Mesendoderm (in vitro differentiated cells): ENCODE measurements at regions not wholly inside any gene's neighbourhood (a gene's known extent, or its start where the extent isn't known, plus 50 kb on each side); places are given as distances from the start of the nearest gene placed in this dataset.

Experiments used
- DNase-seq: peaks from one replicate; pipeline ENCODE4 v3.0.0; 2013
- H2AK5ac ChIP-seq: 2 replicates; pipeline ENCODE4 v1.6.1; 2013; ENCODE audit warnings: low read length, inconsistent platforms
- H2BK120ac ChIP-seq: 2 replicates; pipeline ENCODE4 v1.6.1; 2013; ENCODE audit warnings: low read depth, mild to moderate bottlenecking, low read length, moderate library complexity, mixed read lengths
- H2BK15ac ChIP-seq: replicated peaks from 2 replicates; pipeline ENCODE4 v1.6.1; 2013; ENCODE audit warnings: low read depth, mild to moderate bottlenecking, moderate library complexity
- H2BK5ac ChIP-seq: 2 replicates; pipeline ENCODE4 v1.6.1; 2013; ENCODE audit warnings: low read length, inconsistent platforms
- H3K18ac ChIP-seq: 2 replicates; pipeline ENCODE4 v1.6.1; 2013; ENCODE audit warnings: mild to moderate bottlenecking, low read length, mixed read lengths
- H3K23ac ChIP-seq: one replicate; pipeline ENCODE4 v1.6.1; 2013; ENCODE audit warnings: low read length
- H3K27ac ChIP-seq: 2 replicates; pipeline ENCODE4 v1.5.1; 2013; ENCODE audit warnings: low read depth, mild to moderate bottlenecking, inconsistent platforms, low read length, moderate library complexity
- H3K27me3 ChIP-seq: 2 replicates; pipeline ENCODE4 v1.6.1; 2013; ENCODE audit warnings: low read length, control low read depth, mild to moderate bottlenecking, inconsistent platforms; ENCODE audit not compliant: insufficient read depth, poor library complexity
- H3K36me3 ChIP-seq: 2 replicates; pipeline ENCODE4 v1.6.1; 2013; ENCODE audit warnings: low read length, inconsistent platforms; ENCODE audit not compliant: control insufficient read depth, insufficient read depth
- H3K4ac ChIP-seq: one replicate; pipeline ENCODE4 v1.6.1; 2013; ENCODE audit warnings: low read depth, mild to moderate bottlenecking, low read length, moderate library complexity
- H3K4me1 ChIP-seq: 2 replicates; pipeline ENCODE4 v1.6.1; 2013; ENCODE audit warnings: low read depth, low read length, inconsistent platforms; ENCODE audit not compliant: control insufficient read depth
- H3K4me2 ChIP-seq: 2 replicates; pipeline ENCODE4 v1.6.1; 2013; ENCODE audit warnings: low read length
- H3K4me3 ChIP-seq: 2 replicates; pipeline ENCODE4 v1.5.1; 2013; ENCODE audit warnings: mild to moderate bottlenecking, low read length
- H3K56ac ChIP-seq: one replicate; pipeline ENCODE4 v1.6.1; 2013; ENCODE audit warnings: low read length
- H3K79me1 ChIP-seq: 2 replicates; pipeline ENCODE4 v1.6.1; 2013; ENCODE audit warnings: low read length, inconsistent platforms
- H3K79me2 ChIP-seq: 2 replicates; pipeline ENCODE4 v1.6.1; 2013; ENCODE audit warnings: mild to moderate bottlenecking, low read length; ENCODE audit not compliant: control insufficient read depth, insufficient read depth
- H3K9ac ChIP-seq: 2 replicates; pipeline ENCODE4 v1.6.1; 2013; ENCODE audit warnings: low read length, inconsistent platforms
- H4K5ac ChIP-seq: one replicate; pipeline ENCODE4 v1.6.1; 2013; ENCODE audit warnings: low read length
- H4K8ac ChIP-seq: one replicate; pipeline ENCODE4 v1.6.1; 2013; ENCODE audit warnings: low read depth, mild to moderate bottlenecking, control low read depth, low read length, moderate library complexity
- WGBS: extraction: QIAGEN DNeasy Blood & Tissue Kit; methylation state at CpG from one replicate; pipeline ENCODE4 v1.1.7; 2013; ENCODE audit warnings: low lambda C conversion rate, missing lambda C conversion rate; ENCODE audit not compliant: insufficient coverage; ENCODE audit errors: extremely low coverage; 5-methylcytosine and 5-hydroxymethylcytosine counted together

- no peak overlapping the region for H3K4ac ChIP-seq
These were observed 466.7 kb downstream of the ACTL7B start for GRCh38 chr9:108389056-108389455.

GRCh38 chr9:108386859-108387384, 468.9 kb downstream of the ACTL7B start:
- Histone ChIP-seq H4K5ac (no peak overlapping the region), H3K4me3 (no peak overlapping the region), H3K9ac (no peak overlapping the region), H3K27me3 (no peaks in the 10 kb centered on the region), H3K56ac (no peak overlapping the region), H2AK5ac (no peak overlapping the region), H3K4me1 (no peaks in the 10 kb centered on the region), H3K18ac (no peak overlapping the region), H3K4ac (no peak overlapping the region), H2BK15ac (no peak overlapping the region), H3K36me3 (no peaks in the 10 kb centered on the region), H3K79me2 (no peaks in the 10 kb centered on the region), H2BK120ac (no peak overlapping the region), H3K79me1 (no peaks in the 10 kb centered on the region), H3K27ac (no peak overlapping the region), H4K8ac (no peak overlapping the region), H2BK5ac (no peak overlapping the region), H3K23ac (no peak overlapping the region), H3K4me2 (no peak overlapping the region)
- WGBS = no CpG with 5 or more reads among the region's 1 CpG
- DNase-seq = no peak

More at GRCh38 chr9:108389056-108389455, 466.7 kb downstream of the ACTL7B start:
- Histone ChIP-seq H3K27me3 (no peaks in the 10 kb centered on the region), H2BK5ac (no peak overlapping the region), H3K4me2 (no peak overlapping the region), H4K5ac (no peak overlapping the region), H2AK5ac (no peak overlapping the region), H2BK15ac (no peak overlapping the region), H3K18ac (no peak overlapping the region), H3K23ac (no peak overlapping the region), H3K36me3 (no peaks in the 10 kb centered on the region), H2BK120ac (no peak overlapping the region), H3K4me1 (no peaks in the 10 kb centered on the region), H3K9ac (no peak overlapping the region), H3K56ac (no peak overlapping the region), H3K79me1 (no peaks in the 10 kb centered on the region), H3K27ac (no peak overlapping the region), H3K79me2 (no peaks in the 10 kb centered on the region), H3K4me3 (no peak overlapping the region), H4K8ac (no peak overlapping the region)
- no peak for DNase-seq
- WGBS = no CpG with 5 or more reads among the region's 1 CpG

GRCh38 chr9:108386032-108386431, 469.8 kb downstream of the ACTL7B start:
- H3K27me3 ChIP-seq = no peaks in the 10 kb centered on the region

GRCh38 chr9:108383796-108384195, 472.0 kb downstream of the ACTL7B start:
- Histone ChIP-seq H3K9ac (no peak overlapping the region), H3K79me2 (no peaks in the 10 kb centered on the region), H2BK5ac (no peak overlapping the region), H3K79me1 (no peaks in the 10 kb centered on the region), H3K36me3 (no peaks in the 10 kb centered on the region), H3K4me3 (no peak overlapping the region), H3K56ac (no peak overlapping the region), H3K4me1 (no peaks in the 10 kb centered on the region), H3K27me3 (no peaks in the 10 kb centered on the region), H3K27ac (no peak overlapping the region), H2BK120ac (no peak overlapping the region), H3K4ac (no peak overlapping the region), H3K18ac (no peak overlapping the region), H4K8ac (no peak overlapping the region), H3K23ac (no peak overlapping the region), H3K4me2 (no peak overlapping the region), H4K5ac (no peak overlapping the region), H2AK5ac (no peak overlapping the region), H2BK15ac (no peak overlapping the region)
- no CpG with 5 or more reads among the region's 1 CpG for WGBS
- DNase-seq = no peak

More at GRCh38 chr9:108386032-108386431, 469.8 kb downstream of the ACTL7B start:
- H3K36me3 ChIP-seq = no peaks in the 10 kb centered on the region
- no peak overlapping the region for H3K9ac ChIP-seq
- H3K4me2 ChIP-seq = no peak overlapping the region
- H3K56ac ChIP-seq = no peak overlapping the region
- no peak overlapping the region for H2BK15ac ChIP-seq
- WGBS = no CpG with 5 or more reads among the region's 2 CpGs
- H4K5ac ChIP-seq = no peak overlapping the region
- no peak overlapping the region for H3K4me3 ChIP-seq
- no peak overlapping the region for H3K27ac ChIP-seq
- no peak overlapping the region for H3K23ac ChIP-seq
- no peak overlapping the region for H3K18ac ChIP-seq
- H3K4ac ChIP-seq = no peak overlapping the region
- no peaks in the 10 kb centered on the region for H3K4me1 ChIP-seq
- H4K8ac ChIP-seq = no peak overlapping the region
- no peak overlapping the region for H2AK5ac ChIP-seq
- H2BK5ac ChIP-seq = no peak overlapping the region
- H2BK120ac ChIP-seq = no peak overlapping the region
- DNase-seq = no peak
- no peaks in the 10 kb centered on the region for H3K79me1 ChIP-seq
- H3K79me2 ChIP-seq = no peaks in the 10 kb centered on the region

- no peak overlapping the region for H2BK5ac ChIP-seq
- H3K9ac ChIP-seq = no peak overlapping the region
- no peaks in the 10 kb centered on the region for H3K4me1 ChIP-seq
- H3K27ac ChIP-seq = no peak overlapping the region
- H3K18ac ChIP-seq = no peak overlapping the region
- H3K4me3 ChIP-seq = no peak overlapping the region
- no peak overlapping the region for H2BK120ac ChIP-seq
- no peaks in the 10 kb centered on the region for H3K27me3 ChIP-seq
- H4K8ac ChIP-seq = no peak overlapping the region
- no CpG with 5 or more reads among the region's 6 CpGs for WGBS
- no peak overlapping the region for H3K4ac ChIP-seq
- no peak overlapping the region for H3K23ac ChIP-seq
- H3K56ac ChIP-seq = no peak overlapping the region
- H3K79me2 ChIP-seq = no peaks in the 10 kb centered on the region
- H2AK5ac ChIP-seq = no peak overlapping the region
- no peak for DNase-seq
- H3K79me1 ChIP-seq = no peaks in the 10 kb centered on the region
- H2BK15ac ChIP-seq = no peak overlapping the region
- no peaks in the 10 kb centered on the region for H3K36me3 ChIP-seq
- no peak overlapping the region for H3K4me2 ChIP-seq
- no peak overlapping the region for H4K5ac ChIP-seq
These were observed 473.5 kb downstream of the ACTL7B start for GRCh38 chr9:108382310-108382709.

GRCh38 chr9:108377881-108378280, 477.9 kb downstream of the ACTL7B start:
- Histone ChIP-seq H3K27me3 (no peaks in the 10 kb centered on the region), H2BK15ac (no peak overlapping the region), H3K4me2 (no peak overlapping the region), H2BK120ac (no peak overlapping the region), H3K79me1 (no peaks in the 10 kb centered on the region), H3K18ac (no peak overlapping the region), H4K8ac (no peak overlapping the region), H3K9ac (no peak overlapping the region), H4K5ac (no peak overlapping the region), H3K36me3 (no peaks in the 10 kb centered on the region), H3K23ac (no peak overlapping the region), H3K4ac (no peak overlapping the region), H2AK5ac (no peak overlapping the region), H3K56ac (no peak overlapping the region), H3K4me3 (no peak overlapping the region), H3K27ac (no peak overlapping the region), H3K79me2 (no peaks in the 10 kb centered on the region), H3K4me1 (no peaks in the 10 kb centered on the region), H2BK5ac (no peak overlapping the region)
- no peak for DNase-seq
- WGBS = no CpG with 5 or more reads among the region's 2 CpGs
